ENCODE measurements at regions not wholly inside any gene's neighbourhood (a gene's known extent, or its start where the extent isn't known, plus 50 kb on each side); places are given as distances from the start of the nearest gene placed in this dataset.

DNA sequence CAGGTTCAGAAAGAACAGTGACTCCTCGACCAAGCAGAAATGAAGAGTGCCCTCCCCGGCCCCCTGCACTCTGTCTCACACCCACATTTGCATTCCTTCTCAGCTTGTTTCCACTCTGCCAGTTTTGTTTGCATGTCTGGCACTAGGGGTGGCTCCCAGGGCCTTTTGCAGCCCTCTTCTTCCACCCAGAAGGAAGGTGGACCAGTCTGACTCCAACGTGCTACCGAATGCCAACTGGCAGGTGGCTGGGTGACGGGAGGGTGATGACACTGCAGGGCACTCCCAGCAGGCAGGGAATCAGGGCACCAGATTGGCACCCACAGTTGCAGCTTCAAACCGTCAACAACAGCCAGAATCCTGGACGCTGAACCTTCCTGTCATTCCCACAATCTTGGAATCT, 371.1 kb downstream of the TXNL1 start:
- DNase-seq (ENCODE audit: low read depth in 1 of 2, low spot score in 1 of 2) = no peak
- in situ Hi-C loops (cut with HindIII; ENCODE audit: low pct_unique_long_range_greater_than_20kb, low sequenced_read_pairs) = no loop called here
- TF ChIP-seq JUND (IDR thresholded peaks at IDR 0.05; ENCODE audit: low read depth) = no peak

DNA sequence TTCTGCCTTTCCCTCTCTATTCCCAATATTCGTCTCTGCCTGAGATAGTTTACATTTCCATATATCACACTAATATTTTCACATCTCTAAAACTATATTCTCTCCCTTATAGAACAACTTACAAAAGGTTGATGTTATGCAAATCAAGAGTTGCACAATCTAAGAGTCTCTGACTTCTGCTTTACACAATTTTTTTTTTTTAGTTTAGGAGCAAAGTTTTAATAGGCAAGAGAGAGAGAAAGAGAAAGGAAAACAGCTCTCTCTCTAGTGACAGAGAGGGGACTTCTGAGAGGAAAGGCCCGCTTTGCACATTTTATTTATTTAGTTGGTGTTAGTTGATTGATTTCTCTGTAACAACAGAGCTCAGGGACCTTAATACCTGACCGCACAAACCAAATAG, 380.2 kb downstream of the TXNL1 start:
- no peak for TF ChIP-seq JUND (IDR thresholded peaks at IDR 0.05; ENCODE audit: low read depth)
- in situ Hi-C loops (cut with HindIII; ENCODE audit: low pct_unique_long_range_greater_than_20kb, low sequenced_read_pairs) = no loop called here
- no peak for DNase-seq (ENCODE audit: low read depth in 1 of 2, low spot score in 1 of 2)

- in situ Hi-C loops (cut with HindIII; ENCODE audit: low pct_unique_long_range_greater_than_20kb, low sequenced_read_pairs) = no loop called here
- DNase-seq (ENCODE audit: low read depth in 1 of 2, low spot score in 1 of 2) = no peak
- no peak for TF ChIP-seq JUND (IDR thresholded peaks at IDR 0.05; ENCODE audit: low read depth)
These were observed 381.2 kb downstream of the TXNL1 start for GRCh38 chr18:56257205-56257604.

GRCh38 chr18:56256659-56257058, 381.7 kb downstream of the TXNL1 start:
- no peak for DNase-seq (ENCODE audit: low read depth in 1 of 2, low spot score in 1 of 2)
- in situ Hi-C loops (cut with HindIII; ENCODE audit: low pct_unique_long_range_greater_than_20kb, low sequenced_read_pairs) = no loop called here

DNA sequence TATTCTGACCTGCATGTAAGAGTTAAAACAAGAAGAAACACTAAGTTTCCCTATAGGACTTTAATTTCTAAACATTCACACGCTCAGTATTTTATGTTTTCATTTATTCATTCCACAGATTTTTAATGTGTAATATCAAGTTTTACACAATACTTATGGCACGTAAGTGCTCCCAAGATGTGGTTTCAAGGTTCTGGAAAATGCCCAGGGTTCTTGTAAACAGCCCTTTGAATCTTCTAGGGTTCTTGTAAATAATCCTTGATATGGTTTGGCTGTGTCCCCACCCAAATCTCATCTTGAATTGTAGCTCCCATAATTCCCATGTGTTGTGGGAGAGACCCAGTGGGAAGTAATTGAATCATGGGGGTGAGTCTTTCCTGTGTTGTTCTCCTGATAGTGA, 383.0 kb downstream of the TXNL1 start:
- TF ChIP-seq JUND (IDR thresholded peaks at IDR 0.05; ENCODE audit: low read depth) = no peak
- in situ Hi-C loops (cut with HindIII; ENCODE audit: low pct_unique_long_range_greater_than_20kb, low sequenced_read_pairs) = no loop called here
- no peak for DNase-seq (ENCODE audit: low read depth in 1 of 2, low spot score in 1 of 2)

More at GRCh38 chr18:56256659-56257058, 381.7 kb downstream of the TXNL1 start:
- TF ChIP-seq JUND (IDR thresholded peaks at IDR 0.05; ENCODE audit: low read depth) = no peak

GRCh38 chr18:56252456-56252855, 385.9 kb downstream of the TXNL1 start:
- in situ Hi-C loops (cut with HindIII; ENCODE audit: low pct_unique_long_range_greater_than_20kb, low sequenced_read_pairs) = no loop called here
- TF ChIP-seq JUND (IDR thresholded peaks at IDR 0.05; ENCODE audit: low read depth) = no peak
- DNase-seq (ENCODE audit: low read depth in 1 of 2, low spot score in 1 of 2) = no peak

- in situ Hi-C loops (cut with HindIII; ENCODE audit: low pct_unique_long_range_greater_than_20kb, low sequenced_read_pairs) = no loop called here
- DNase-seq (ENCODE audit: low read depth in 1 of 2, low spot score in 1 of 2) = no peak
These were observed 389.7 kb downstream of the TXNL1 start for GRCh38 chr18:56248610-56249235.

DNA sequence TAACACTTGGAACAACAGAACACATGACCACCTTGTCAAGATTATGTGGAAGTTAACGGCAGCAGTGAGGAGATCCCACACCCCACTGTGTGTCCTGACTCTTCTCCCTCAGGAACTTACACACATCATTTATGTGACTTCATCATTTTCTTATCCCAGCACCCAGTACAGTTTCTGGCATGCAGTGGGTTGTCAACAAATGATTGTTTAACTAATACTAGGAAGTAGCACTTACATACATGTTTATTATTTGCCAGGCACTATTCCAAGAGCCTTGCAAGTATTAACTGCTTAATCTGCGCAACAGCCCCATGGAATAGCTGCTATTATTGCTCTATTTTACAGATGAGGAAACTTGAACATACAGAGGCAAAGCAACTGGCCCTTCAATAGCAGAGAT, 391.5 kb downstream of the TXNL1 start:
- TF ChIP-seq JUND (IDR thresholded peaks at IDR 0.05; ENCODE audit: low read depth) = no peak
- DNase-seq (ENCODE audit: low read depth in 1 of 2, low spot score in 1 of 2) = no peak
- in situ Hi-C loops (cut with HindIII; ENCODE audit: low pct_unique_long_range_greater_than_20kb, low sequenced_read_pairs) = no loop called here

More at GRCh38 chr18:56248610-56249235, 389.7 kb downstream of the TXNL1 start:
- no peak for TF ChIP-seq JUND (IDR thresholded peaks at IDR 0.05; ENCODE audit: low read depth)

- TF ChIP-seq JUND (IDR thresholded peaks at IDR 0.05; ENCODE audit: low read depth) = no peak
These were observed 392.4 kb downstream of the TXNL1 start for GRCh38 chr18:56245866-56246580.

DNA sequence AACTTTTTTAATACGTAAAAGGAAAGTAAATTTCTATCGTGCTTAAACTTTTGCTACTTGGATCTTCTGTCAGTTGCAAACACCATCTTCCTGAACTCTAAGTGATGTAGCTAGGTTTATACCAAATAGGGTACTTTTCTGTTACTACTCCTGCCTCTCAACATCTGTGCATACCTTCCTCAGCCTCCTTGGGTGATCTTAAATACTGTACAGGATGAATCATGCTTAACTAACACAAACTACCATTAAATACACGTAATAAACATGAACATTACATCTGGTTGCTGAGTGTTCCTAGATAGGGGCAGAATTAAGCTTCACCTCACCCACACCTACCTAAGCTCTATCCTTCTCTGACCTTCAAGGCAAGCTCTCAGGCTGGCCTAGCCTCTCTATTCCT, 398.0 kb downstream of the TXNL1 start:
- no peak for TF ChIP-seq JUND (IDR thresholded peaks at IDR 0.05; ENCODE audit: low read depth)
- in situ Hi-C loops (cut with HindIII; ENCODE audit: low pct_unique_long_range_greater_than_20kb, low sequenced_read_pairs) = no loop called here
- DNase-seq (ENCODE audit: low read depth in 1 of 2, low spot score in 1 of 2) = no peak

More at GRCh38 chr18:56245866-56246580, 392.4 kb downstream of the TXNL1 start:
- in situ Hi-C loops (cut with HindIII; ENCODE audit: low pct_unique_long_range_greater_than_20kb, low sequenced_read_pairs) = no loop called here
- DNase-seq (ENCODE audit: low read depth in 1 of 2, low spot score in 1 of 2) = peak in 1 of 2 experiments; percentile 28

DNA sequence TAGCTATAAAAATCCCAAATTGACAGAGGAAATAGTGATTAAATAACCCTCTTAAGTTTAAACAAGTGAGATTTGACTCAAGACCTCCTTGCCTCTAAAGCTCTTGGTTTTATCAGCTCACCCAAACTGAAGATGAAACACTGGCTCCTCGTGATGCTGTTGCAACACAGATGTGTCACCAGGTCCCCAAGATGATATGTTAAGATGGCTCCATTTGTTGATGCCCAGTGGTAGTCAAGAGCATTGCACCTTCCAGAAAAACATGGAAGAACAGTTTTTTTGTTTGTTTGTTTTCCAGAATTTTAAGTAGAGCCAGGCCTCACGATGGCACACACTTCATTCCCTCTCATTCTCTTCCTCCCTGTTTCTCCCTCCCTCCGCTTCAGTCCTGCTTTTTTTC, 399.8 kb downstream of the TXNL1 start:
- in situ Hi-C loops (cut with HindIII; ENCODE audit: low pct_unique_long_range_greater_than_20kb, low sequenced_read_pairs) = no loop called here
- no peak for TF ChIP-seq JUND (IDR thresholded peaks at IDR 0.05; ENCODE audit: low read depth)
- DNase-seq (ENCODE audit: low read depth in 1 of 2, low spot score in 1 of 2) = no peak

DNA sequence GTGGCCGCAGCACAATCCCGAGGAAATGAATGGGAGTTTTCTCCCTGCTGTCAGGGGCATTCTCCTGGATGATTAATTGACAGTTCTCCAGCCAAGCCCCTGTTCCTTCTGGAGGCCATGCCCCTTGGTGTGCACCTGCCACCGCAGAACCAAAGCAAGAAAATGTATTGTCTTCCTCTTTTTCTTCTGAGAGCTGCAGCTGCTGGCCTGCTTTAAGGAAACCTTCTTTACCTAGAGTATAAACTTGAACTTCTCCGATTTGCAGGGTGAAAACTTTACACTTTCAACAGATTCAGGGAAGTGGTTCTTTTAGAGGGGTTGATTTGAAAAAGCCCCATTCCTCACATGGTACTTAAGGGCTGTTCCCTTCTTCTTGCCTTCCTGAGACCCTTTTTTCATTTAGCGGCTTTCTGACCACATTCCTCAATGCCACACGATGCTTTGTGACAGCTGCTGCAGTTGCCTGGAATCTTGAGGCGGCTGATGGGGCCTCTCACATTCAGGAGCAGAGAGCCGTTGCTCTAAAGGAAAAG, 402.8 kb downstream of the TXNL1 start:
- DNase-seq (ENCODE audit: low read depth in 1 of 2, low spot score in 1 of 2) = no peak
- no peak for TF ChIP-seq JUND (IDR thresholded peaks at IDR 0.05; ENCODE audit: low read depth)
- in situ Hi-C loops (cut with HindIII; ENCODE audit: low pct_unique_long_range_greater_than_20kb, low sequenced_read_pairs) = no loop called here

GRCh38 chr18:56235071-56235470, 403.3 kb downstream of the TXNL1 start:
- in situ Hi-C loops (cut with HindIII; ENCODE audit: low pct_unique_long_range_greater_than_20kb, low sequenced_read_pairs) = no loop called here
- no peak for TF ChIP-seq JUND (IDR thresholded peaks at IDR 0.05; ENCODE audit: low read depth)
- no peak for DNase-seq (ENCODE audit: low read depth in 1 of 2, low spot score in 1 of 2)
